T-helper 2 cell treated with Interferon-gamma antibody and Interleukin-4, amounts not matched to agents 5 μg/mL and 100 μg/mL, for 36 hours (primary cell): ENCODE measurements at regions not wholly inside any gene's neighbourhood (a gene's known extent, or its start where the extent isn't known, plus 50 kb on each side); places are given as distances from the start of the nearest gene placed in this dataset.

Experiments
- DNase-seq: peaks from one replicate; pipeline ENCODE4 v3.0.0; 2021; ENCODE audit warnings: low spot score
- H3K27ac Mint-ChIP-seq: one replicate; pipeline ENCODE4 v1.8.0; 2021; ENCODE audit warnings: mild to moderate bottlenecking, mixed read lengths
- H3K27me3 Mint-ChIP-seq: one replicate; pipeline ENCODE4 v1.8.0; 2021; ENCODE audit warnings: low read depth, mixed read lengths
- H3K36me3 Mint-ChIP-seq: one replicate; pipeline ENCODE4 v1.8.0; 2021; ENCODE audit warnings: low read depth, mixed read lengths
- H3K4me1 Mint-ChIP-seq: one replicate; pipeline ENCODE4 v1.8.0; 2021; ENCODE audit warnings: low read depth, mixed read lengths
- H3K4me3 Mint-ChIP-seq: one replicate; pipeline ENCODE4 v1.8.0; 2022; ENCODE audit warnings: mild to moderate bottlenecking, moderate library complexity, mixed read lengths
- H3K9me3 Mint-ChIP-seq: one replicate; pipeline ENCODE4 v1.8.0; 2021; ENCODE audit warnings: mixed read lengths

DNA sequence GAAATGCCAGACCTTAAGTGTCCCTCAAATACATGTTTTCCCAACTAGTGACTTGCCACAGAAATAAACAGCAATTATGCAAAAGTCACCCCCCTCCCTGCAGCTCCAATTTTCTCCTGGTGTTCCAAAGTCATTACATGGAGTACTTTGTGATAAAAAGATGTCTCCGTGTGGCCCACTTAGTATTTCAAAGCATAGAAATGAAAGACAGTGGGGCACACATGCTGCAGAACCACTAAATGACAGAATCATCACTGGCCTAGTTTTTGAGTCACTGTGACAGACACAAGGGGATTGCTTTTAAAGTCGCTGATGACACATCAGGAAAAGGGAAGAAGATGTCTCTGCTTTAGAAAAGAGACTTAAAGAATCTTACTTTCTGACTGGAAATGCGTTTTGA is 323.4 kb downstream of the PSAT1 start:
- Mint-ChIP-seq H3K4me3 (no peak overlapping the region), H3K27ac (no peak overlapping the region), H3K36me3 (no peaks in the 10 kb centered on the region), H3K9me3 (no peaks in the 10 kb centered on the region), H3K27me3 (no peaks in the 10 kb centered on the region), H3K4me1 (no peaks in the 10 kb centered on the region)
- DNase-seq, result no peak

- no peaks in the 10 kb centered on the region for H3K27me3 Mint-ChIP-seq
- H3K36me3 Mint-ChIP-seq, result no peaks in the 10 kb centered on the region
- H3K9me3 Mint-ChIP-seq, result no peaks in the 10 kb centered on the region
- H3K4me3 Mint-ChIP-seq, result no peak overlapping the region
- H3K27ac Mint-ChIP-seq, result no peak overlapping the region
- no peak for DNase-seq
- H3K4me1 Mint-ChIP-seq, result no peaks in the 10 kb centered on the region
Observed at GRCh38 chr9:78620764-78621163, 323.8 kb downstream of the PSAT1 start.

DNA sequence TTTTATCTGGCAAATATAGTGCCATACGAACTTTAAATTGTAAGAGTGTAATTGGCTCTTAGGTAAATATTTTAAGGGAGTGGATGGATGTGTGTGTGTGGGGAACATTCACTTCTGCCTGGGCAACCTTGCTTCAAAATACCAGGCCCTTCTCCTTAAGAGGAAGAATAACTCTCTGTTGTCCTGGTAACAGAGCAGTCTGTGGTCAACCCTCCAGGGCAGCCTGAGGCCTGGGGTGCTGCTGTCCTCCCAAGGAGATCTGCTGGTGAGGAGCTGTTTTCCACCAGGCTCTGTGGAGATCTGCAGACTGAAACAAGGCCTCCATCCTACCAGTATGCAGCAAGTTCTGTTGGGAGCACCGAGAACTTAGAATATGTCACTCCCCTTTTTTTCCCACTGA is 325.2 kb downstream of the PSAT1 start:
- Mint-ChIP-seq H3K4me3 (no peak overlapping the region), H3K9me3 (no peaks in the 10 kb centered on the region), H3K27me3 (no peaks in the 10 kb centered on the region), H3K27ac (no peak overlapping the region), H3K36me3 (no peaks in the 10 kb centered on the region), H3K4me1 (no peaks in the 10 kb centered on the region)
- no peak for DNase-seq

GRCh38 chr9:78626971-78627370 is 330.0 kb downstream of the PSAT1 start:
- Mint-ChIP-seq H3K36me3 (no peaks in the 10 kb centered on the region), H3K27ac (no peak overlapping the region), H3K27me3 (no peaks in the 10 kb centered on the region), H3K4me1 (no peaks in the 10 kb centered on the region), H3K9me3 (no peaks in the 10 kb centered on the region), H3K4me3 (no peak overlapping the region)
- no peak for DNase-seq

DNA sequence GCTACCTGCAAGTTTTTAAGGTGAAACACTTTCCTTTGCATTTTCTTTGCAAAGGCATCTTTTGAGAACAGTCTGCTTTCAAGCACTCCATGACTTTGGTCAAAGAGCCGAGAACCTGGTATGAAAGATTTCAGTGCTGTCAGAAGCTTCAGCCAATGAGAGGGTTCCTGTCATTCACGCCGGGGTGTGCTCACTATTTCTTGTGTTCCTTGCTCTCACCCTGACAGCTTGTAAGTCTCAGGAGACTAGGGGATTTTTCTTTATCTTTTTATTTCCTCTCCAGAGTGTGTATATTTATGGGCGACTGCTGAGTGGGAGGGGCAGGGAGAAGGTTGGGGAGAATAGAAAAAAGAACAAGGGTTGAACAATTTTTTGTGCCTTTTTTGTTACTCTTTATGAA is 334.0 kb downstream of the PSAT1 start:
- DNase-seq, result no peak
- H3K36me3 Mint-ChIP-seq, result no peaks in the 10 kb centered on the region
- no peaks in the 10 kb centered on the region for H3K9me3 Mint-ChIP-seq
- H3K27me3 Mint-ChIP-seq, result no peaks in the 10 kb centered on the region
- H3K4me3 Mint-ChIP-seq, result no peak overlapping the region
- no peaks in the 10 kb centered on the region for H3K4me1 Mint-ChIP-seq
- H3K27ac Mint-ChIP-seq, result no peak overlapping the region

DNA sequence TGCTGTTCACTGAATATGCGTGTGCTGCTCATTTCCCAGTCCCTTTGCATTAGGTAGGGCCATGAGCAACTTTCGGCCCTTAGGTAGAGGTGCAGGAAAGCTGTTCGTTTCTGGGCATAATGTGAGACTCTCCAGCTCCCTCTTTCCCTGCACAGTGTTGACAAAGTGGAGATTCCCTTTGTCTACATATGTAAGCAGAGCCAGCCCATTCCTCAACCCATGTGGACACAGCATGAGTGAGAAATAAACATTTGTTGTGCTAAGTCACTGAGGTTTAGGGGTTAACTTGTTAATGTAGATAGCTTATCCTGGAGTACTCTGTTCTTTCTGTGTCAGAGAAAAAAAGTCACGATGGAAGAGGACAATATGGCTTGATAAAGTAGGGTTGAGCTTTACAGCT is 343.8 kb downstream of the PSAT1 start:
- Mint-ChIP-seq H3K4me3 (no peak overlapping the region), H3K36me3 (no peaks in the 10 kb centered on the region), H3K27ac (no peak overlapping the region), H3K9me3 (no peaks in the 10 kb centered on the region), H3K4me1 (no peaks in the 10 kb centered on the region), H3K27me3 (no peaks in the 10 kb centered on the region)
- DNase-seq, result no peak

GRCh38 chr9:78644359-78644758 is 347.4 kb downstream of the PSAT1 start:
- DNase-seq, result no peak
- Mint-ChIP-seq H3K27ac (no peak overlapping the region), H3K27me3 (no peaks in the 10 kb centered on the region), H3K4me1 (no peaks in the 10 kb centered on the region), H3K4me3 (no peak overlapping the region), H3K9me3 (no peaks in the 10 kb centered on the region), H3K36me3 (no peaks in the 10 kb centered on the region)

GRCh38 chr9:78654324-78654723 is 357.4 kb downstream of the PSAT1 start:
- Mint-ChIP-seq H3K27me3 (no peaks in the 10 kb centered on the region), H3K4me3 (no peak overlapping the region), H3K9me3 (no peaks in the 10 kb centered on the region), H3K4me1 (no peaks in the 10 kb centered on the region), H3K27ac (no peak overlapping the region), H3K36me3 (no peaks in the 10 kb centered on the region)
- DNase-seq, result no peak

GRCh38 chr9:78663369-78663768 is 366.4 kb downstream of the PSAT1 start:
- Mint-ChIP-seq H3K4me1 (no peaks in the 10 kb centered on the region), H3K9me3 (peaks cover under 1% of the 10 kb centered on the region), H3K36me3 (no peaks in the 10 kb centered on the region), H3K4me3 (no peak overlapping the region), H3K27ac (no peak overlapping the region), H3K27me3 (no peaks in the 10 kb centered on the region)
- no peak for DNase-seq

GRCh38 chr9:78664370-78664769 is 367.4 kb downstream of the PSAT1 start:
- Mint-ChIP-seq H3K27me3 (no peaks in the 10 kb centered on the region), H3K4me1 (no peaks in the 10 kb centered on the region), H3K9me3 (peaks cover 3% of the 10 kb centered on the region), H3K27ac (no peak overlapping the region), H3K36me3 (no peaks in the 10 kb centered on the region), H3K4me3 (no peak overlapping the region)
- DNase-seq, result no peak

DNA sequence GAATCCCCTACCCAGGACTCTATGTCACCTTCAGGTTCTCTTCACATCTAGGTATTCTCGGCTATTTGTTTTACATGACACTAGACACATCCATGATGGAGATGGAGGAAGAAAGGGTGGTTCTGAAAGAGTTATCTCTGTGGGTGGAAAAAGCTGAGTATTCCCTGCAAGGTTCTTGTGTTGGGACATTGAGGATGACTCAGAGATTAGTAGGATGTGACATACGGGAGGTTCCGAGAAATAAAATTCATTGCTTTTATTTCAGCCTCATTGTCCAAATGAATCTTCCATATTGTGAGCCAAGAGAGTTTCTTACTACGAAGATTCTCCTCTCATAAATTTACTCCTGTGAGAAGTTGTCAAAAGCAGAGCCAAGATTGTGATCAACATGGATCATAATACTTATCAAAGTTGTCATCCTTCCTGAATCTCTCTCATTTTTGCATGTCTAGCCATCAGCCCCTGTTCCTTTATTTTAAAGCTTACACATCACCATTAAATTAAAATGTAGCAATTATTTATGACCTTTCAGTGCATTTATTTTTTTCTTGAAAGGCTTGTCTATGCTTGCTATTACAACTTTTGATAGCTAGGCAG is 370.0 kb downstream of the PSAT1 start:
- no peak overlapping the region for H3K27ac Mint-ChIP-seq
- no peaks in the 10 kb centered on the region for H3K4me1 Mint-ChIP-seq
- DNase-seq, result no peak
- H3K36me3 Mint-ChIP-seq, result no peaks in the 10 kb centered on the region
- no peak overlapping the region for H3K4me3 Mint-ChIP-seq
- H3K27me3 Mint-ChIP-seq, result no peaks in the 10 kb centered on the region
- peaks cover 3% of the 10 kb centered on the region for H3K9me3 Mint-ChIP-seq

DNA sequence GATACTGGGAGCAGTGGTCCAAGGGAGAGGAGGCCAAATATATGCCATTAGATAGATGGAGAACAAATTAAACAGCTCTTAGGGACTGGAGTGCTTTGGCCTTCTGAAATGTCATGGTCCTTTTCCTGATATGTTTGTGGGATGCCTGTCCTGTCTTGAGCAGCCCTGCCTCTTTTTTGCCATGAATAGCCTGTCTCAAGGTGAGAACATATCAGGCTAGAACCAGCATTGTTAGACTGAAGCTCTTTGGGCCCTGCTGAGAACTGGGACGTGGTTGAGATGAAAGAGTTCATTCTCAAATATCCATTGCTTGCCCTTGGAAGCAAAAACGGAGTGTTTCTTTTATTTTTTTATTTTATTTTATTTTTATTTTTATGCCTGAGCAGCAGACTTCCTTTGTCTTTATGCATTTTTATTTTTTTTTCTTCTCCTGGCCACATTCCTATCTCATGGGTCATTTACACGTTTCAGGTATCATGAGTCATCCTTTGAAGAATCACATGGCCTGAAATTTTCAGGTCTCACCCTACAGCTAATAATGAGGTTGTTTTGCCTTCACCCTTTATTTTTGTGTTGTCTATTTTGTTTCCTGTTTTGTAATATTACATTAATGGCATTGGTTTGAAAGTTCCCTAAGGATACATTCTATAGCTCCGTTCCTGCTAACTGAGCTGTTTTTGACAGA is 371.4 kb downstream of the PSAT1 start:
- no peaks in the 10 kb centered on the region for H3K36me3 Mint-ChIP-seq
- no peak overlapping the region for H3K27ac Mint-ChIP-seq
- no peaks in the 10 kb centered on the region for H3K4me1 Mint-ChIP-seq
- DNase-seq, result no peak
- no peaks in the 10 kb centered on the region for H3K27me3 Mint-ChIP-seq
- H3K9me3 Mint-ChIP-seq, result peaks cover 3% of the 10 kb centered on the region
- H3K4me3 Mint-ChIP-seq, result no peak overlapping the region

GRCh38 chr9:78669591-78669990 is 372.7 kb downstream of the PSAT1 start:
- Mint-ChIP-seq H3K36me3 (no peaks in the 10 kb centered on the region), H3K9me3 (peaks cover 3% of the 10 kb centered on the region), H3K27me3 (no peaks in the 10 kb centered on the region), H3K4me1 (no peaks in the 10 kb centered on the region), H3K4me3 (no peak overlapping the region), H3K27ac (no peak overlapping the region)
- DNase-seq, result no peak

DNA sequence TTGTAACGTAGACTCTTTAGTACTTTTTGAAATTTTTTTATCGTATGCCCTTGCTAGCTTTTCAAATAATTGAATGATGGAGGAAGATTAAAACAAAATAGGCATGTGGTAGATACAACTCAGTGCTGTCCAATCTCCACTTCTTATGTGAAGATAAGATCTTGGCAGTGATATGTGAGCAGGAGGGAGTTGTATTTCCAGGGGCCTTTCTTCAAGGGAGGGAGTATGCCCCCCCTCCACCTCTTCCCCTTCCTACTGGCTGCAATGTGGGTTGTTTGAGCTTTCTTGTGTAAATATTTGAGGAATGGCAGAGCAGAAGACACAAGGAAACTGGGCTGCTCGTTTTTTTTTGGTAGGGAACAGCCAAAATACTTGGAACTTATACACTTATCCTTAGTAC is 374.9 kb downstream of the PSAT1 start:
- H3K4me3 Mint-ChIP-seq, result no peak overlapping the region
- H3K4me1 Mint-ChIP-seq, result no peaks in the 10 kb centered on the region
- H3K27me3 Mint-ChIP-seq, result no peaks in the 10 kb centered on the region
- peaks cover 3% of the 10 kb centered on the region for H3K9me3 Mint-ChIP-seq
- H3K27ac Mint-ChIP-seq, result no peak overlapping the region
- H3K36me3 Mint-ChIP-seq, result no peaks in the 10 kb centered on the region
- DNase-seq, result no peak

DNA sequence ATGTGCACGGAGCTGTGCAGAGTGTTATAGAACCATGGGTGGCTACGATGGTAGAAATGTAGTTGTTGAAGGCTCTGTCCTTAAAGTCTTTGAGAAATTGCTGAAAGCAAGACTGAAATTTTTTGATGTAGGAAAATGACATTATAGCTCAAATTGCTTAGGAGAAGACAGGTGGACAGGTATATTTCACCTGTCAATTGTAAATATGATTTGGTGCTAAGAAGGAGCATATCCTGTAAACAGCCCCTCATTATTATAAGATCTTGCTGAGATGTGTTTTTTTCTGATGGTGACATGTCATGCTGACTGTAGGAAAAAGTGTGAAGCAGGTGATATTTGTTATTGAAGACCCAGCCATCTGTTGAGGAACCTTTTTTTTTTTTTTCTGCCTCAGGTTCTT is 377.9 kb downstream of the PSAT1 start:
- DNase-seq, result no peak
- Mint-ChIP-seq H3K27ac (no peak overlapping the region), H3K4me3 (no peak overlapping the region), H3K4me1 (no peaks in the 10 kb centered on the region), H3K9me3 (no peaks in the 10 kb centered on the region), H3K36me3 (no peaks in the 10 kb centered on the region), H3K27me3 (no peaks in the 10 kb centered on the region)
